WTC11 (cell line): ENCODE measurements at regions not wholly inside any gene's neighbourhood (a gene's known extent, or its start where the extent isn't known, plus 50 kb on each side); places are given as distances from the start of the nearest gene placed in this dataset.

Source experiments
- FOXJ3 ChIP-seq: sonication (generic); formaldehyde crosslinking; IDR thresholded peaks from 2 replicates; pipeline ENCODE4 v1.9.0; 2021; ENCODE audit warnings: missing genetic modification reagents, mild to moderate bottlenecking, borderline replicate concordance
- GTF2I ChIP-seq: fragments of 250-450 bp; sonication (Bioruptor Pico); conservative IDR thresholded peaks from 2 replicates; pipeline ENCODE4 v1.4.0; 2021; ENCODE audit warnings: mild to moderate bottlenecking
- JUN ChIP-seq: sonication (generic); formaldehyde crosslinking; IDR thresholded peaks from 2 replicates; pipeline ENCODE4 v1.8.0; 2023; ENCODE audit warnings: mild to moderate bottlenecking, missing genetic modification reagents
- NR3C1 ChIP-seq: sonication (generic); formaldehyde crosslinking; conservative IDR thresholded peaks from 2 replicates; pipeline ENCODE4 v1.8.1; 2023; ENCODE audit warnings: low read depth, mild to moderate bottlenecking, missing genetic modification reagents
- ZBTB21 ChIP-seq: sonication (generic); formaldehyde crosslinking; IDR thresholded peaks from 2 replicates; pipeline ENCODE4 v1.8.1; 2023; ENCODE audit warnings: mild to moderate bottlenecking, missing genetic modification reagents, borderline replicate concordance
- ZNF232 ChIP-seq: sonication (generic); formaldehyde crosslinking; IDR thresholded peaks from 2 replicates; pipeline ENCODE4 v1.8.0; 2022; ENCODE audit warnings: mild to moderate bottlenecking, missing genetic modification reagents
- ZNF263 ChIP-seq: sonication (generic); formaldehyde crosslinking; IDR thresholded peaks from 2 replicates; pipeline ENCODE4 v1.8.1; 2022; ENCODE audit warnings: low read depth, mild to moderate bottlenecking, moderate library complexity, missing genetic modification reagents
- TF ChIP-seq, protein P1 (sequence below): sonication (generic); formaldehyde crosslinking; conservative IDR thresholded peaks from 2 replicates; pipeline ENCODE4 v1.8.1; 2022; ENCODE audit warnings: mild to moderate bottlenecking, missing genetic modification reagents
- TF ChIP-seq, protein P2 (sequence below): fragments of 200-600 bp; IDR thresholded peaks from 2 replicates; pipeline ENCODE4 v1.8.0; 2022; ENCODE audit warnings: antibody characterized with exemption
- TF ChIP-seq, protein P3 (sequence below): sonication (generic); formaldehyde crosslinking; IDR thresholded peaks from 2 replicates; pipeline ENCODE4 v1.8.0; 2022; ENCODE audit warnings: missing genetic modification reagents
- TF ChIP-seq, protein P4 (sequence below): fragments of 250-450 bp; sonication (Bioruptor Pico); IDR thresholded peaks from 2 replicates; pipeline ENCODE4 v1.8.0; 2021; ENCODE audit warnings: mild to moderate bottlenecking
- TF ChIP-seq, protein P5 (sequence below): sonication (generic); formaldehyde crosslinking; IDR thresholded peaks from 2 replicates; pipeline ENCODE4 v1.8.1; 2023; ENCODE audit warnings: mild to moderate bottlenecking, missing genetic modification reagents, moderate library complexity
- TF ChIP-seq, protein P6 (sequence below): sonication (generic); formaldehyde crosslinking; IDR thresholded peaks from 2 replicates; pipeline ENCODE4 v1.8.0; 2023; ENCODE audit warnings: missing genetic modification reagents

DNA sequence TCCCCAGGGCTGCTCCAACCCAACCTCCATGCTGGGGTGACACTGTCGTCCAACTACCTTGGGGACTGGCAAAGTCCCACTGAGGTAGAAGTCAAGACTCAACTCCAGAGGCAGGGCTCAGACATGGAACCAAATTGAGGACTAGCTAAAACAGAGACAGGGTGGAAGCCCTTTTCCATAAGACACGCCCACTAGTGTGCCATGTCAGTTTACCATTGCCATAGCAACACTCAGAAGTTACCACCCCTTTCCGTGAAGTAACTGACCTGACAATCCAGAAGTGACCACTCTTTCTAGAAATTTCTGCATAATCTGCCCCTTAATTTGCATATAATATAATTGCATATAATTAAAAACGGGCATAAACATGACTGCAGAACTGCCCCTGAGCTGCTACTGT, 409.6 kb downstream of the MED13L start:
- TF ChIP-seq FOXJ3 (CRISPR knock-in tag) (no peak), ZNF263 (CRISPR knock-in tag) (no peak), ZNF232 (no peak), GTF2I (CRISPR knock-in tag) (no peak), JUN (CRISPR knock-in tag) (no peak), NR3C1 (CRISPR knock-in tag) (no peak), ZBTB21 (no peak)
- TF ChIP-seq, protein P1, sequence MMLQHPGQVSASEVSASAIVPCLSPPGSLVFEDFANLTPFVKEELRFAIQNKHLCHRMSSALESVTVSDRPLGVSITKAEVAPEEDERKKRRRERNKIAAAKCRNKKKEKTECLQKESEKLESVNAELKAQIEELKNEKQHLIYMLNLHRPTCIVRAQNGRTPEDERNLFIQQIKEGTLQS: no peak
- TF ChIP-seq, protein P2, sequence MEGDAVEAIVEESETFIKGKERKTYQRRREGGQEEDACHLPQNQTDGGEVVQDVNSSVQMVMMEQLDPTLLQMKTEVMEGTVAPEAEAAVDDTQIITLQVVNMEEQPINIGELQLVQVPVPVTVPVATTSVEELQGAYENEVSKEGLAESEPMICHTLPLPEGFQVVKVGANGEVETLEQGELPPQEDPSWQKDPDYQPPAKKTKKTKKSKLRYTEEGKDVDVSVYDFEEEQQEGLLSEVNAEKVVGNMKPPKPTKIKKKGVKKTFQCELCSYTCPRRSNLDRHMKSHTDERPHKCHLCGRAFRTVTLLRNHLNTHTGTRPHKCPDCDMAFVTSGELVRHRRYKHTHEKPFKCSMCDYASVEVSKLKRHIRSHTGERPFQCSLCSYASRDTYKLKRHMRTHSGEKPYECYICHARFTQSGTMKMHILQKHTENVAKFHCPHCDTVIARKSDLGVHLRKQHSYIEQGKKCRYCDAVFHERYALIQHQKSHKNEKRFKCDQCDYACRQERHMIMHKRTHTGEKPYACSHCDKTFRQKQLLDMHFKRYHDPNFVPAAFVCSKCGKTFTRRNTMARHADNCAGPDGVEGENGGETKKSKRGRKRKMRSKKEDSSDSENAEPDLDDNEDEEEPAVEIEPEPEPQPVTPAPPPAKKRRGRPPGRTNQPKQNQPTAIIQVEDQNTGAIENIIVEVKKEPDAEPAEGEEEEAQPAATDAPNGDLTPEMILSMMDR: no peak
- TF ChIP-seq, protein P3, sequence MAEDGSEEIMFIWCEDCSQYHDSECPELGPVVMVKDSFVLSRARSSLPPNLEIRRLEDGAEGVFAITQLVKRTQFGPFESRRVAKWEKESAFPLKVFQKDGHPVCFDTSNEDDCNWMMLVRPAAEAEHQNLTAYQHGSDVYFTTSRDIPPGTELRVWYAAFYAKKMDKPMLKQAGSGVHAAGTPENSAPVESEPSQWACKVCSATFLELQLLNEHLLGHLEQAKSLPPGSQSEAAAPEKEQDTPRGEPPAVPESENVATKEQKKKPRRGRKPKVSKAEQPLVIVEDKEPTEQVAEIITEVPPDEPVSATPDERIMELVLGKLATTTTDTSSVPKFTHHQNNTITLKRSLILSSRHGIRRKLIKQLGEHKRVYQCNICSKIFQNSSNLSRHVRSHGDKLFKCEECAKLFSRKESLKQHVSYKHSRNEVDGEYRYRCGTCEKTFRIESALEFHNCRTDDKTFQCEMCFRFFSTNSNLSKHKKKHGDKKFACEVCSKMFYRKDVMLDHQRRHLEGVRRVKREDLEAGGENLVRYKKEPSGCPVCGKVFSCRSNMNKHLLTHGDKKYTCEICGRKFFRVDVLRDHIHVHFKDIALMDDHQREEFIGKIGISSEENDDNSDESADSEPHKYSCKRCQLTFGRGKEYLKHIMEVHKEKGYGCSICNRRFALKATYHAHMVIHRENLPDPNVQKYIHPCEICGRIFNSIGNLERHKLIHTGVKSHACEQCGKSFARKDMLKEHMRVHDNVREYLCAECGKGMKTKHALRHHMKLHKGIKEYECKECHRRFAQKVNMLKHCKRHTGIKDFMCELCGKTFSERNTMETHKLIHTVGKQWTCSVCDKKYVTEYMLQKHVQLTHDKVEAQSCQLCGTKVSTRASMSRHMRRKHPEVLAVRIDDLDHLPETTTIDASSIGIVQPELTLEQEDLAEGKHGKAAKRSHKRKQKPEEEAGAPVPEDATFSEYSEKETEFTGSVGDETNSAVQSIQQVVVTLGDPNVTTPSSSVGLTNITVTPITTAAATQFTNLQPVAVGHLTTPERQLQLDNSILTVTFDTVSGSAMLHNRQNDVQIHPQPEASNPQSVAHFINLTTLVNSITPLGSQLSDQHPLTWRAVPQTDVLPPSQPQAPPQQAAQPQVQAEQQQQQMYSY (CRISPR knock-in tag): no peak
- TF ChIP-seq, protein P4, sequence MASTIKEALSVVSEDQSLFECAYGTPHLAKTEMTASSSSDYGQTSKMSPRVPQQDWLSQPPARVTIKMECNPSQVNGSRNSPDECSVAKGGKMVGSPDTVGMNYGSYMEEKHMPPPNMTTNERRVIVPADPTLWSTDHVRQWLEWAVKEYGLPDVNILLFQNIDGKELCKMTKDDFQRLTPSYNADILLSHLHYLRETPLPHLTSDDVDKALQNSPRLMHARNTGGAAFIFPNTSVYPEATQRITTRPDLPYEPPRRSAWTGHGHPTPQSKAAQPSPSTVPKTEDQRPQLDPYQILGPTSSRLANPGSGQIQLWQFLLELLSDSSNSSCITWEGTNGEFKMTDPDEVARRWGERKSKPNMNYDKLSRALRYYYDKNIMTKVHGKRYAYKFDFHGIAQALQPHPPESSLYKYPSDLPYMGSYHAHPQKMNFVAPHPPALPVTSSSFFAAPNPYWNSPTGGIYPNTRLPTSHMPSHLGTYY (CRISPR knock-in tag): no peak
- TF ChIP-seq, protein P5, sequence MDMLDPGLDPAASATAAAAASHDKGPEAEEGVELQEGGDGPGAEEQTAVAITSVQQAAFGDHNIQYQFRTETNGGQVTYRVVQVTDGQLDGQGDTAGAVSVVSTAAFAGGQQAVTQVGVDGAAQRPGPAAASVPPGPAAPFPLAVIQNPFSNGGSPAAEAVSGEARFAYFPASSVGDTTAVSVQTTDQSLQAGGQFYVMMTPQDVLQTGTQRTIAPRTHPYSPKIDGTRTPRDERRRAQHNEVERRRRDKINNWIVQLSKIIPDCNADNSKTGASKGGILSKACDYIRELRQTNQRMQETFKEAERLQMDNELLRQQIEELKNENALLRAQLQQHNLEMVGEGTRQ (CRISPR knock-in tag): no peak
- TF ChIP-seq, protein P6, sequence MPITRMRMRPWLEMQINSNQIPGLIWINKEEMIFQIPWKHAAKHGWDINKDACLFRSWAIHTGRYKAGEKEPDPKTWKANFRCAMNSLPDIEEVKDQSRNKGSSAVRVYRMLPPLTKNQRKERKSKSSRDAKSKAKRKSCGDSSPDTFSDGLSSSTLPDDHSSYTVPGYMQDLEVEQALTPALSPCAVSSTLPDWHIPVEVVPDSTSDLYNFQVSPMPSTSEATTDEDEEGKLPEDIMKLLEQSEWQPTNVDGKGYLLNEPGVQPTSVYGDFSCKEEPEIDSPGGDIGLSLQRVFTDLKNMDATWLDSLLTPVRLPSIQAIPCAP (CRISPR knock-in tag): no peak
